DMS53 treated with DMSO at 0.1 percent for 48 hours (cell line): ENCODE measurements at regions not wholly inside any gene's neighbourhood (a gene's known extent, or its start where the extent isn't known, plus 50 kb on each side); places are given as distances from the start of the nearest gene placed in this dataset.

Experiments
- DNase-seq: peaks from one replicate; lab custom pipeline; 2025; ENCODE audit not compliant: unreplicated experiment; lab: John Stamatoyannopoulos, UW

- no peak for DNase-seq
Observed at GRCh38 chr20:2234598-2235191, 61.1 kb upstream of the TGM3 start.

GRCh38 chr20:2236256-2236655 lies 59.5 kb upstream of the TGM3 start:
- DNase-seq, result no peak

DNA sequence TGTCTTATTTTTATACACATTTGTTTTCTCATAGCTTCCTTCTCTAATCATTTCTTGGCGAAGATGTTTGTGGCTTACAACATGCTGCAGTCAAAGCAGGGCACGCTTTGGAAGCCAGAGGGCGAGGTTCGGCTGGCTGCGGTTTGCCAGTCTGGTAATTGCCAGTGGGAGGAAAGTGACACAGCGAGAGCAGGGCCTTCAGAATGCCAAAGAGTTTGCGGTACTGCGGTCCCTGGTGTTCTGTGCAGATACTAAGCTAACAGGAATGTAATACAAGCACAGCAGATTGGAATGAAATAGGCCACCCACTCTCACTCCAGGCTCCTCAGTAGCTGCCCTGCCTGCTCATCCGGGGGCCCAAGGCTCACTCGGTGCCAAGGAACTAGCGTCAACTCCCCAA lies 58.7 kb upstream of the TGM3 start:
- DNase-seq, result no peak

DNA sequence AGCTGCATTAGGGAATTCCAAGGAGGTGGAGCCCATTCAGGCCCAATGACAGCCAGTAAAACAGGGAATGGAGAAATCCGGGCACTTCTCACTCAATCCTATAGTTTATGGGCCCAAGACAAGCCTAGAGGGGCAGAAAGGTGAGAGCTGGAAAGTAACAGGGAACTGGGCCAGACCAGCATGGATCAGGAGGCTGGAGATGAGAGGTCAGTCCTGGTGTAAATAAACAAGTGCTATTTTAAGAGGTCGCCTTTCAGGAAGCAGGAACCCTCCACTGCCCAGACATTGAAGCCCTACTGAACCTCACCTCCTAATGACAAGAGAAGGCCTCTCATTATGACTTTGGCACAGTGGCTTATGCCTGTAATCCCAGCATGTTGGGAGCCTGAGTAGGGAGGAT lies 57.2 kb upstream of the TGM3 start:
- DNase-seq, result no peak

DNA sequence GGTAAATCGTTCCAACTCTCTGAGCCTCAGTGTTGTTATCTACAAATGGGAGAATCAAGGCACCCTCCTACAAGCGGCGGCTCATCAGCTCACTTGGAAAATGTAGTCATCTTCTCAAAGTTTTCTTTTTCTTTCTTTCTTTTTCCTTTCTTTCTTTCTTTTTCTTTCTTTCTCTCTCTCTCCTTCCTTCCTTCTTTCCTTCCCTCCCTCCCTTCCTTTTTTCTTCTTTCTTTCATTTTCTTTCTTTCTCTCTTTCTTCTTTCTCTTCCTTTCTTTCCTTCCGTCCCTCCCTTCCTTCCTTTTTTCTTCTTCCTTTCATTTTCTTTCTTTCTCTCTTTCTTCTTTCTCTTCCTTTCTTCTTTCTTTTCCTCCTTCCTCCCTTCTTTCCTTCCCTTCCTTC lies 55.0 kb upstream of the TGM3 start:
- no peak for DNase-seq

DNA sequence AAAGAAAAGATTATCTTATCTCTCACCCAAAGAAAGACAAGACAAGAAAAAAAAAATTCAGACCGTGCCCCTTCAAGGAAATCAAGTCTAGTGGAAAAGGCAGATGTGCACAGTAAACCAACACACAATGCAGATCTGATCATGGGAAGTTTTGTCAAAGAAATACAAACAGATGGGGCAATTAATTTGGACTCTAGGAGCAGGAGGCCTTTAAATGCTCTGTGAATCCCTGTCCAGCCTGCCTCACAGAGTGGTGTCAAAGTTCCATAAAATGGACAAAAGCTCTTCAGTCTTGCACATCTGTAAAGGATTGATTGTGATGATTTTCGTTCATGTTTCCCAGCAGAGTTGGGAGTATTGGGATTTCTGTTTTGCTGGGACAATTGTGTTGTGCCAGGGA lies 53.1 kb upstream of the TGM3 start:
- DNase-seq, result no peak

- no peak for DNase-seq
Observed at GRCh38 chr20:2244523-2244922, 51.3 kb upstream of the TGM3 start.

DNA sequence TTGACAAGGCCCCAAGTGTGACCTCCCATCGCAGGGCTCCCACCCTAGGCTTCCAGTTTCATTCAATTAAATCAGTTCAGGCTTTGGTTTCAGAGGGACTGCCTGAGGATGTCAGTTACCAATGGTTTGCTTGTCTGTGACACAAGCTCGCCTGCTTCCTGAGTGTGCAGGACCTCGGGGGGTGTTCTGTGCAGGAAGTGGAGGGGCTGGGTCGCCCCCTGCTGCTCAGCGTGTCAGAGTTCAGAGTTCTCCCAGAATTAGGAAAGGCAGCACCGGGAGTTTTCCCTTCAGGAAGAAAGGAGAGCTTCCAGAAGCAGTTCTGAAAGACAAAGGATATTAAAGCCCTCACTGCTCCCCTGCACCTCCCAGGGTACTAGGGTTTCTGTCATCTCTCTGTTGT lies 50.8 kb upstream of the TGM3 start:
- DNase-seq, result no peak

DNA sequence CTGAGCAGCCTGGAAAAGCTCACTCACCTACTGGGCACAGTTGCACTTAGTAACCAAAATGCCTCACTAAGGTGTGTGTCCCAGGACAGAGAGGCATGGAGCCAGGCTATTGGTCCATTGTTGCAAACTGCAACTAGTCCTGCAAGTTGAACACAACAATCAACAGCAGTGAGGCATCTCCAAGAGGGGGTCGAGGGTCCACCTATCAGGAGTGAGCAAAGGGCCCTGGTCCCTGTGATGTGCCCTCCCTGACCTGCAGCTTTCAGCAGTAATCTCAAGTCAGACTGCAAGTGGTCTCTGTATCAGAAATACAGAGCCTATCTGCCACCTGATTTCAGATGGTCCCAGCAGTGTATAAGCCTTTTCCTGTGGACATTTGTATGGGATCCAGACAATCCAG lies 50.2 kb upstream of the TGM3 start:
- no peak for DNase-seq
